ENCODE measurements at regions not wholly inside any gene's neighbourhood (a gene's known extent, or its start where the extent isn't known, plus 50 kb on each side); places are given as distances from the start of the nearest gene placed in this dataset.
"Not testable (repeated sequence)": the region's sequence is repeated elsewhere in the genome, so short reads cannot be mapped to it uniquely, and the experiment has no call there.

- DNase-seq (ENCODE audit: low spot score) (no peak), FAIRE-seq (no peak)
Observed at GRCh38 chr4:127239902-127240763, 392.6 kb upstream of the INTU start.

- FAIRE-seq (no peak), DNase-seq (ENCODE audit: low spot score) (no peak)
Observed at GRCh38 chr4:127240764-127241105, 392.0 kb upstream of the INTU start.

GRCh38 chr4:127244515-127244914 is 388.2 kb upstream of the INTU start:
- FAIRE-seq (no peak), DNase-seq (ENCODE audit: low spot score) (no peak)

GRCh38 chr4:127246963-127247952 is 385.5 kb upstream of the INTU start:
- FAIRE-seq (no peak), DNase-seq (ENCODE audit: low spot score) (no peak)

GRCh38 chr4:127249066-127249766 is 383.5 kb upstream of the INTU start:
- DNase-seq (ENCODE audit: low spot score) (no peak), FAIRE-seq (no peak)

GRCh38 chr4:127249767-127250108 is 383.0 kb upstream of the INTU start:
- DNase-seq (ENCODE audit: low spot score), result no peak
- FAIRE-seq, result no peak

- DNase-seq (ENCODE audit: low spot score) (no peak), FAIRE-seq (no peak)
Observed at GRCh38 chr4:127250577-127250976, 382.2 kb upstream of the INTU start.

GRCh38 chr4:127251423-127251822 is 381.3 kb upstream of the INTU start:
- FAIRE-seq (no peak), DNase-seq (ENCODE audit: low spot score) (no peak)

- DNase-seq (ENCODE audit: low spot score), result no peak
- no peak for FAIRE-seq
Observed at GRCh38 chr4:127256500-127256899, 376.3 kb upstream of the INTU start.

- FAIRE-seq, result no peak
Observed at GRCh38 chr4:127261476-127261875, 371.3 kb upstream of the INTU start.

GRCh38 chr4:127268367-127268766 is 364.4 kb upstream of the INTU start:
- DNase-seq (ENCODE audit: low spot score), result no peak
- FAIRE-seq, result no peak

More at GRCh38 chr4:127261476-127261875, 371.3 kb upstream of the INTU start:
- DNase-seq (ENCODE audit: low spot score), result no peak

- DNase-seq (ENCODE audit: low spot score); FAIRE-seq: not testable (repeated sequence)
Observed at GRCh38 chr4:127277023-127277422, 355.7 kb upstream of the INTU start.

- DNase-seq (ENCODE audit: low spot score) (no peak), FAIRE-seq (no peak)
Observed at GRCh38 chr4:127284236-127284635, 348.5 kb upstream of the INTU start.

GRCh38 chr4:127291316-127291715 is 341.4 kb upstream of the INTU start:
- no peak for DNase-seq (ENCODE audit: low spot score)
- no peak for FAIRE-seq

- DNase-seq (ENCODE audit: low spot score) (no peak), FAIRE-seq (no peak)
Observed at GRCh38 chr4:127293496-127293895, 339.3 kb upstream of the INTU start.

GRCh38 chr4:127304356-127304755 is 328.4 kb upstream of the INTU start:
- DNase-seq (ENCODE audit: low spot score) (no peak), FAIRE-seq (no peak)

GRCh38 chr4:127307996-127308395 is 324.8 kb upstream of the INTU start:
- FAIRE-seq, result no peak
- no peak for DNase-seq (ENCODE audit: low spot score)

GRCh38 chr4:127309369-127310102 is 323.2 kb upstream of the INTU start:
- FAIRE-seq (no peak), DNase-seq (ENCODE audit: low spot score) (no peak)

- no peak for FAIRE-seq
- DNase-seq (ENCODE audit: low spot score), result no peak
Observed at GRCh38 chr4:127311371-127311770, 321.4 kb upstream of the INTU start.

- FAIRE-seq (no peak), DNase-seq (ENCODE audit: low spot score) (no peak)
Observed at GRCh38 chr4:127311924-127312323, 320.8 kb upstream of the INTU start.

- DNase-seq (ENCODE audit: low spot score) (no peak), FAIRE-seq (no peak)
Observed at GRCh38 chr4:127313767-127314166, 319.0 kb upstream of the INTU start.
